GM04503 (cell line): ENCODE measurements at regions not wholly inside any gene's neighbourhood (a gene's known extent, or its start where the extent isn't known, plus 50 kb on each side); places are given as distances from the start of the nearest gene placed in this dataset.
"Not testable (repeated sequence)": the region's sequence is repeated elsewhere in the genome, so short reads cannot be mapped to it uniquely, and the experiment has no call there.

Experiments
- DNase-seq: peaks from one replicate; pipeline ENCODE4 v3.0.0-alpha.2; 2012; ENCODE audit warnings: low read depth

- no peak for DNase-seq
Observed at GRCh38 chr7:52777051-52777822, 258.2 kb upstream of the POM121L12 start.

- DNase-seq: no peak
Observed at GRCh38 chr7:52775876-52776275, 259.6 kb upstream of the POM121L12 start.

GRCh38 chr7:52771177-52771576 lies 264.3 kb upstream of the POM121L12 start:
- no peak for DNase-seq

GRCh38 chr7:52764492-52765169 lies 270.8 kb upstream of the POM121L12 start:
- no peak for DNase-seq

GRCh38 chr7:52758356-52758755 lies 277.1 kb upstream of the POM121L12 start:
- no peak for DNase-seq

- no peak for DNase-seq
Observed at GRCh38 chr7:52753855-52754254, 281.6 kb upstream of the POM121L12 start.

GRCh38 chr7:52752891-52753290 lies 282.5 kb upstream of the POM121L12 start:
- no peak for DNase-seq

GRCh38 chr7:52749880-52750279 lies 285.6 kb upstream of the POM121L12 start:
- no peak for DNase-seq

GRCh38 chr7:52747817-52748216 lies 287.6 kb upstream of the POM121L12 start:
- DNase-seq: no peak

GRCh38 chr7:52741670-52742290 lies 293.7 kb upstream of the POM121L12 start:
- no peak for DNase-seq

GRCh38 chr7:52735656-52736055 lies 299.8 kb upstream of the POM121L12 start:
- no peak for DNase-seq

- not testable (repeated sequence) for DNase-seq
Observed at GRCh38 chr7:52728683-52729082, 306.8 kb upstream of the POM121L12 start.

- no peak for DNase-seq
Observed at GRCh38 chr7:52727632-52728031, 307.8 kb upstream of the POM121L12 start.

GRCh38 chr7:52726986-52727385 lies 308.4 kb upstream of the POM121L12 start:
- no peak for DNase-seq

GRCh38 chr7:52726493-52726892 lies 308.9 kb upstream of the POM121L12 start:
- no peak for DNase-seq

- DNase-seq: no peak
Observed at GRCh38 chr7:52723606-52724005, 311.8 kb upstream of the POM121L12 start.

- DNase-seq: no peak
Observed at GRCh38 chr7:52720856-52721255, 314.6 kb upstream of the POM121L12 start.

- no peak for DNase-seq
Observed at GRCh38 chr7:52719677-52720076, 315.8 kb upstream of the POM121L12 start.

- no peak for DNase-seq
Observed at GRCh38 chr7:52715701-52716100, 319.7 kb upstream of the POM121L12 start.

- no peak for DNase-seq
Observed at GRCh38 chr7:52712938-52713337, 322.5 kb upstream of the POM121L12 start.

- DNase-seq: no peak
Observed at GRCh38 chr7:52711951-52712350, 323.5 kb upstream of the POM121L12 start.

GRCh38 chr7:52708846-52709245 lies 326.6 kb upstream of the POM121L12 start:
- no peak for DNase-seq

- DNase-seq: no peak
Observed at GRCh38 chr7:52705768-52706167, 329.7 kb upstream of the POM121L12 start.
